Astrocyte of the cerebellum (primary cell): ENCODE measurements at regions not wholly inside any gene's neighbourhood (a gene's known extent, or its start where the extent isn't known, plus 50 kb on each side); places are given as distances from the start of the nearest gene placed in this dataset.

ENCODE experiments used
- DNase-seq: peaks from one replicate; pipeline ENCODE4 v3.0.0-alpha.2; 2011; ENCODE audit warnings: low read depth
- H3K4me3 ChIP-seq: 2 replicates; pipeline ENCODE4 v1.5.1; 2011; ENCODE audit warnings: mild to moderate bottlenecking, low read depth, low read length, moderate library complexity
- in situ Hi-C: cut with HindIII; loops from 2 replicates; pipeline ENCODE4 v1.10.0; 2017; ENCODE audit warnings: low sequenced_read_pairs
- TF ChIP-seq, protein P1 (sequence below): IDR thresholded peaks from 2 replicates; pipeline ENCODE4 v1.5.1; 2012; ENCODE audit warnings: low read length, low read depth, moderate library complexity, mild to moderate bottlenecking; ENCODE audit errors: missing control alignments

DNA sequence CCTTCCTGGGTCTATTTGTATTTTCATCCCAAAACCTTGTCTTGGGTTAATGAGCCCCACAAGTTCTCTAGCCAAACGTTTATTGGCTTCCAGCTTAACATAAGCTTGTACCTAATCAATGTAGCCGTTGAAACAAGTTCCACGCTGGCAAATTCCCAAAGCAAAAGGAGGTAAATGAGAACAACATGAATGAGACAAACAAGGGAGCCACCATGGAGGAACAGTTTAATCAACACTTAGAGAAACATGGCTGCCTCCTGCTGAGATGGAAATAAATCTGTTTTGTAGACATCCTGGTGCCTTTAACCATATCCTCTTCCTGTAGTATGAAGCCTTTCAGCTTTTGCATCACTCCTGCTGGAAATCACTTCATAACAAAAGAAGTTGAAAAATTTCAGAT lies 166.6 kb upstream of the NFIB start:
- DNase-seq = no peak
- TF ChIP-seq, protein P1, sequence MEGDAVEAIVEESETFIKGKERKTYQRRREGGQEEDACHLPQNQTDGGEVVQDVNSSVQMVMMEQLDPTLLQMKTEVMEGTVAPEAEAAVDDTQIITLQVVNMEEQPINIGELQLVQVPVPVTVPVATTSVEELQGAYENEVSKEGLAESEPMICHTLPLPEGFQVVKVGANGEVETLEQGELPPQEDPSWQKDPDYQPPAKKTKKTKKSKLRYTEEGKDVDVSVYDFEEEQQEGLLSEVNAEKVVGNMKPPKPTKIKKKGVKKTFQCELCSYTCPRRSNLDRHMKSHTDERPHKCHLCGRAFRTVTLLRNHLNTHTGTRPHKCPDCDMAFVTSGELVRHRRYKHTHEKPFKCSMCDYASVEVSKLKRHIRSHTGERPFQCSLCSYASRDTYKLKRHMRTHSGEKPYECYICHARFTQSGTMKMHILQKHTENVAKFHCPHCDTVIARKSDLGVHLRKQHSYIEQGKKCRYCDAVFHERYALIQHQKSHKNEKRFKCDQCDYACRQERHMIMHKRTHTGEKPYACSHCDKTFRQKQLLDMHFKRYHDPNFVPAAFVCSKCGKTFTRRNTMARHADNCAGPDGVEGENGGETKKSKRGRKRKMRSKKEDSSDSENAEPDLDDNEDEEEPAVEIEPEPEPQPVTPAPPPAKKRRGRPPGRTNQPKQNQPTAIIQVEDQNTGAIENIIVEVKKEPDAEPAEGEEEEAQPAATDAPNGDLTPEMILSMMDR = no peak
- in situ Hi-C loops = loop anchor here (5.0 to 25.0 kb wide), 2 partner anchors 52 to 157 kb away; no protein-coding TSS in a partner anchor
- no peak overlapping the region for H3K4me3 ChIP-seq

DNA sequence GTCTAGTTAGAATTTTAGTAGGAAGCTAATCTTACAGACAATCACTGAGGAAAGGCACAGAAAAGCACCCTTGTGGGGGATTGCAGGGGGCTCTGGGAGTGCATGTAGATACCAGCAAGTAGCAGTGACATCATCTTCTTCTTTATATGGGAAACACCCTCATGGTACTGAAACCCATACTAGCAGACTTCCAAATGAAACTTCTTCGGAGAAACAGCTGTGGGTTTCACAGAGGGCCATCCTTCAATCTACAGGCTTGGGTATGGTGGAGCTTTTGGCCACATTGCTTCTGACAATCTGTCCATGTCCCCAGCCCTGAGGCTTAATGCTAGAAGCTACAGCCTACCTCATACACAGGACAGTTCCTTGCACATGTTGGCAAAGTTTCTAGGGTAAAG lies 165.2 kb upstream of the NFIB start:
- TF ChIP-seq, protein P1 = no peak
- DNase-seq = no peak
- in situ Hi-C loops = loop anchor here (25.0 kb wide), 1 partner anchor 158 kb away; no protein-coding TSS in a partner anchor
- H3K4me3 ChIP-seq = no peak overlapping the region

DNA sequence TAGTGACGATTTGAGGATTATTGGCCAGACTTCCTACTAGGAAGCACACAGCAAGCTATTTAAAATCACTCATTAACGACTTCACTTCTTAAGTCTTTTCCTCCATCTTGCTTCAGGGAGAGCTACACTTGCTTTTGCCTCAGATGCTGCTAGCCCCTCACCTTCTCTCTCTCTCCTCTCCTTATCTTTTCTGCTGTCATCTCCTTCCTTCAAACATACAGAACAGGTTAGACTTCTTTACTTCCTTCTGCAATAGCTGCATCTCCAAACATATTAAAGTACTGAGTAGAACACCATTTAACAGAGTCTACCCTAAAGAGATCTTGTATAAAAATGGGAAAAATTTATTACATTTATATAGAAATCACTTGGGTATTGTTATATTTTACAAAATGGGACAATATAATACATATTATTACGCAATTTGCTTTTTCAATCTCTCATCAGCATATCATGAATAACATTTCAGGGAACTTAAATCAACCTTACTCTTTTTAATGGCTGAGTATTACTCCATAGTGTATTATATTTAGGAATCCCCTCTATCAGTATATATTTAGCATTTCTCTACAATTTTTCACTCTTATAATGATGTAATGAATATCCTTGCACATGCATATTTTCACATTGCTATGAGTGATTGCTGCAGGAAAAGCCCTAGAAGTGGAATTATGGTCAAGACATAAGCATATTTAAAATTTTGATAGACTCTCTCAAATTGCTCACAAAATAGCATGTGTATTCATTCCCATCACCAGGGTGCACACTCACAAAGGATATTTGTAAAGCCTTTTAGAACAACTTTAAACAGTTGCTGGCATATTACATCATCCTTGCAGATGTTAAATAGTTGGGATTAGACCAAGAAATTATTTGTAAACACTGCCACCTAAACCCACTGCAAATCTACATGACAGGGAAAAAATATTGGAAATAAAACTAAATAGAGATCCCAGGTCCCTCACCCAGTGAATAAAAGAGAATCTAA lies 164.5 kb upstream of the NFIB start:
- DNase-seq = no peak
- H3K4me3 ChIP-seq = no peak overlapping the region
- in situ Hi-C loops = loop anchor here (25.0 kb wide), 1 partner anchor 159 kb away; no protein-coding TSS in a partner anchor
- TF ChIP-seq, protein P1 = no peak

DNA sequence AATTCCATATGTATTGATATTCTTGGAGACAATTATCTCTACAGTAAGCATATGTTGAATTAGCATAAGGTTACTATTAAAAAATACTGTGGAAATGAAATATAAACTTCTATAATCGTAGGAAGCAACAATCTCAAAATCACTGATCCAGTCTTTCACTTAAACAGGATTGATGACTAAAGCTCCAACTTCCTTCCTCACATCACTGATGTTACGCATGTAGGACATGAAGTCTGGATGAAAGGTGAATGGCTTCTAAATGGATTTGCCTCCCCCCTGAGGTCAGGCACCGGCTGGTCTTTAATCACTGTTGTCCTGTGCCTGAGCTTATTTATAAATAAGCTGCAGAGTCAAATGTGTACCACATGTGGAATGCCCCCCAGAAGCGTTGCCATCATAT lies 157.1 kb upstream of the NFIB start:
- in situ Hi-C loops = loop anchor here (5.0 kb wide), 1 partner anchor 36 kb away; no protein-coding TSS in a partner anchor
- no peak overlapping the region for H3K4me3 ChIP-seq
- TF ChIP-seq, protein P1 = no peak
- DNase-seq = no peak

DNA sequence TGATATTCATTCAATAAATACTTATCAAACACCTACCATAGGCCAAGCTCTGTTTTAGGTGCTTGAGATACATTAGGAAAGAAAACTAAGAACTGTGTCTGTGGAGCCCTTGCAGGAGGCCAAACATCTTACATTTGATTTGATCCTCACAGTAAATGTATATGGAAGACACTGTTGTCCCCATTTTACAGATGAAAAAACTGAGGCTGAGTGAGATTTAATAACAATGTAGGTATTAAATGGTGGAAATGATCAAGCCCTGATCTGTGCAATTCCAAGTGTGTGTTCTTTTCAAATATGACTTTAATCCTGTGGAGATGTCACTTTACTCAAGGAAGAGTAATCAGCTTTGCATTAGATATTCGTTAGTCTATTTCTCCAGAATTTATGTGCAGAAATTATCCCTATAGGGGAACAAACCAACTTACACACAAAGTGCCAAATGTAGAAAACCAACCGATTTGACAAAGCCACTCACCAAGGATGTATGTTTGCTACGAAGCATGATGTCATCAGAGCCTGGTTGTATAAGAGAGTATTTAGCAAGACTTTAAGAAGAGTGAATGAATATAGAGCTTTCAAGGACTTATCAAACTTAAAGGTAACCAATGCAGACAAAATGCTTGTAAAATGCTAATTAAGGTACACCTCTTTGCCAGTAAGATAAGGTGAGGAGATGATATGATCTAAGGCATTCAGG lies 153.9 kb upstream of the NFIB start:
- no peak overlapping the region for H3K4me3 ChIP-seq
- TF ChIP-seq, protein P1 = no peak
- in situ Hi-C loops = no loop called here
- no peak for DNase-seq

DNA sequence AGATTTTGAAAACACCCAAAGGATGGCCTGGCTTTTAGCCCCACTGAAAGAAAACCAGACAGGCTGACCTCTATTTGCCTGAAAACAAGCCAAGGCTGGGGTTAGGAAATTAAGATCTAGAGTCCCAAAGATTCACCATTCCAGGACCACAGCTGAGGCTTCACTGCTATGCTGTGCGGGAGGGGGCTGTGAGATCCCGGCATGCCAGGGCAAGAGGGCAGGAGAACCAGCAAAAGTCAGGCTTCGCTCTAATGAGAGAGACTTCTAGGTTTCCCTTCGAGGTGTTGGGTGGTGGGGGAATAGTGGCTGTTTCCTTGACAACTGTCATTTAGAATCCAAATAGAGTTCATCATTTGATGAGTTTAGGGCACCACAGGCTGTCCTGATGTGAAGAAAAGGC lies 152.9 kb upstream of the NFIB start:
- in situ Hi-C loops = no loop called here
- no peak for DNase-seq
- TF ChIP-seq, protein P1 = no peak
- no peak overlapping the region for H3K4me3 ChIP-seq
